ENCODE measurements at regions not wholly inside any gene's neighbourhood (a gene's known extent, or its start where the extent isn't known, plus 50 kb on each side); places are given as distances from the start of the nearest gene placed in this dataset.

- no peak for DNase-seq
These were observed 670.6 kb downstream of the PTPRU start for GRCh38 chr1:29906927-29907326.

- DNase-seq = no peak
These were observed 667.3 kb downstream of the PTPRU start for GRCh38 chr1:29903548-29904166.

- no peak for DNase-seq
These were observed 665.5 kb downstream of the PTPRU start for GRCh38 chr1:29901624-29902325.

GRCh38 chr1:29900712-29901111 lies 664.4 kb downstream of the PTPRU start:
- no peak for DNase-seq

GRCh38 chr1:29900104-29900679 lies 663.9 kb downstream of the PTPRU start:
- no peak for DNase-seq

GRCh38 chr1:29896791-29897714 lies 660.7 kb downstream of the PTPRU start:
- no peak for DNase-seq

- no peak for DNase-seq
These were observed 660.0 kb downstream of the PTPRU start for GRCh38 chr1:29896300-29896699.

GRCh38 chr1:29895201-29895600 lies 658.9 kb downstream of the PTPRU start:
- no peak for DNase-seq

- no peak for DNase-seq
These were observed 658.0 kb downstream of the PTPRU start for GRCh38 chr1:29894311-29894710.

- no peak for DNase-seq
These were observed 657.5 kb downstream of the PTPRU start for GRCh38 chr1:29893806-29894205.

- no peak for DNase-seq
These were observed 656.9 kb downstream of the PTPRU start for GRCh38 chr1:29893046-29893723.

- DNase-seq = no peak
These were observed 655.9 kb downstream of the PTPRU start for GRCh38 chr1:29892247-29892646.

- DNase-seq = no peak
These were observed 654.1 kb downstream of the PTPRU start for GRCh38 chr1:29890201-29890959.

- no peak for DNase-seq
These were observed 653.5 kb downstream of the PTPRU start for GRCh38 chr1:29889776-29890175.

- DNase-seq = no peak
These were observed 648.4 kb downstream of the PTPRU start for GRCh38 chr1:29884740-29885139.

- DNase-seq = no peak
These were observed 647.7 kb downstream of the PTPRU start for GRCh38 chr1:29883986-29884385.

GRCh38 chr1:29883411-29883832 lies 647.1 kb downstream of the PTPRU start:
- DNase-seq = no peak

GRCh38 chr1:29880556-29880955 lies 644.2 kb downstream of the PTPRU start:
- DNase-seq = no peak

- DNase-seq = no peak
These were observed 642.9 kb downstream of the PTPRU start for GRCh38 chr1:29879217-29879616.

- DNase-seq = no peak
These were observed 642.2 kb downstream of the PTPRU start for GRCh38 chr1:29878501-29878900.

- no peak for DNase-seq
These were observed 640.6 kb downstream of the PTPRU start for GRCh38 chr1:29876902-29877301.

- no peak for DNase-seq
These were observed 640.1 kb downstream of the PTPRU start for GRCh38 chr1:29876441-29876840.
